ENCODE measurements at regions not wholly inside any gene's neighbourhood (a gene's known extent, or its start where the extent isn't known, plus 50 kb on each side); places are given as distances from the start of the nearest gene placed in this dataset.
"Not testable (repeated sequence)": the region's sequence is repeated elsewhere in the genome, so short reads cannot be mapped to it uniquely, and the experiment has no call there.

GRCh38 chr2:238601433-238602222 is 174.9 kb downstream of the ASB1 start:
- DNase-seq, result no peak

GRCh38 chr2:238602223-238602960 is 175.7 kb downstream of the ASB1 start:
- no peak for DNase-seq

GRCh38 chr2:238603596-238603995 is 176.9 kb downstream of the ASB1 start:
- DNase-seq, result no peak

- DNase-seq, result no peak
Measured at GRCh38 chr2:238606311-238606710, 179.6 kb downstream of the ASB1 start.

GRCh38 chr2:238613610-238614009 is 186.9 kb downstream of the ASB1 start:
- DNase-seq, result no peak

- no peak for DNase-seq
Measured at GRCh38 chr2:238614376-238614775, 187.6 kb downstream of the ASB1 start.

- no peak for DNase-seq
Measured at GRCh38 chr2:238615187-238615586, 188.5 kb downstream of the ASB1 start.

GRCh38 chr2:238616681-238617080 is 190.0 kb downstream of the ASB1 start:
- DNase-seq, result no peak

GRCh38 chr2:238618494-238619283 is 192.0 kb downstream of the ASB1 start:
- not testable (repeated sequence) for DNase-seq

GRCh38 chr2:238627899-238628298 is 201.2 kb downstream of the ASB1 start:
- DNase-seq, result no peak

GRCh38 chr2:238629064-238629463 is 202.3 kb downstream of the ASB1 start:
- no peak for DNase-seq

- DNase-seq, result no peak
Measured at GRCh38 chr2:238631491-238632180, 204.9 kb downstream of the ASB1 start.

- no peak for DNase-seq
Measured at GRCh38 chr2:238632181-238633060, 205.7 kb downstream of the ASB1 start.

- DNase-seq, result no peak
Measured at GRCh38 chr2:238633426-238634328, 206.9 kb downstream of the ASB1 start.

- DNase-seq, result no peak
Measured at GRCh38 chr2:238634701-238635357, 208.1 kb downstream of the ASB1 start.

GRCh38 chr2:238635647-238636051 is 208.9 kb downstream of the ASB1 start:
- DNase-seq, result no peak

- DNase-seq, result no peak
Measured at GRCh38 chr2:238636269-238637073, 209.7 kb downstream of the ASB1 start.

- no peak for DNase-seq
Measured at GRCh38 chr2:238638100-238638981, 209.5 kb upstream of the TWIST2 start.
